DMS53 treated with DMSO at 0.1 percent for 48 hours (cell line): ENCODE measurements at regions not wholly inside any gene's neighbourhood (a gene's known extent, or its start where the extent isn't known, plus 50 kb on each side); places are given as distances from the start of the nearest gene placed in this dataset.

Experiments
- DNase-seq: peaks from one replicate; lab custom pipeline; 2025; ENCODE audit not compliant: unreplicated experiment; lab: John Stamatoyannopoulos, UW

GRCh38 chr20:52652271-52652670, 319.9 kb upstream of the TSHZ2 start:
- no peak for DNase-seq

GRCh38 chr20:52649727-52650126, 322.4 kb upstream of the TSHZ2 start:
- DNase-seq: no peak

GRCh38 chr20:52645822-52646221, 326.3 kb upstream of the TSHZ2 start:
- DNase-seq: no peak

- DNase-seq: no peak
Measured at GRCh38 chr20:52643034-52643433, 329.1 kb upstream of the TSHZ2 start.

GRCh38 chr20:52637201-52637600, 335.0 kb upstream of the TSHZ2 start:
- DNase-seq: no peak

GRCh38 chr20:52631469-52631868, 340.7 kb upstream of the TSHZ2 start:
- no peak for DNase-seq

- DNase-seq: no peak
Measured at GRCh38 chr20:52630138-52630537, 342.0 kb upstream of the TSHZ2 start.

- no peak for DNase-seq
Measured at GRCh38 chr20:52624281-52624680, 347.9 kb upstream of the TSHZ2 start.

GRCh38 chr20:52622081-52622480, 350.1 kb upstream of the TSHZ2 start:
- DNase-seq: no peak

- no peak for DNase-seq
Measured at GRCh38 chr20:52621401-52621800, 350.8 kb upstream of the TSHZ2 start.

- DNase-seq: no peak
Measured at GRCh38 chr20:52619671-52620070, 352.5 kb upstream of the TSHZ2 start.

- no peak for DNase-seq
Measured at GRCh38 chr20:52619101-52619500, 353.1 kb upstream of the TSHZ2 start.

- DNase-seq: no peak
Measured at GRCh38 chr20:52616629-52617028, 355.5 kb upstream of the TSHZ2 start.

GRCh38 chr20:52614051-52614863, 357.9 kb upstream of the TSHZ2 start:
- DNase-seq: no peak

GRCh38 chr20:52612046-52612632, 360.0 kb upstream of the TSHZ2 start:
- no peak for DNase-seq

- DNase-seq: no peak
Measured at GRCh38 chr20:52610749-52611148, 361.4 kb upstream of the TSHZ2 start.

GRCh38 chr20:52601295-52601971, 370.7 kb upstream of the TSHZ2 start:
- DNase-seq: no peak

- DNase-seq: no peak
Measured at GRCh38 chr20:52596256-52596655, 375.9 kb upstream of the TSHZ2 start.

- DNase-seq: no peak
Measured at GRCh38 chr20:52595518-52595917, 376.6 kb upstream of the TSHZ2 start.

- no peak for DNase-seq
Measured at GRCh38 chr20:52593654-52594053, 378.5 kb upstream of the TSHZ2 start.

GRCh38 chr20:52592567-52592966, 379.6 kb upstream of the TSHZ2 start:
- DNase-seq: no peak

- no peak for DNase-seq
Measured at GRCh38 chr20:52590100-52590499, 382.1 kb upstream of the TSHZ2 start.
